SKM-1 (cell line): ENCODE measurements at regions not wholly inside any gene's neighbourhood (a gene's known extent, or its start where the extent isn't known, plus 50 kb on each side); places are given as distances from the start of the nearest gene placed in this dataset.
"Not testable (repeated sequence)": the region's sequence is repeated elsewhere in the genome, so short reads cannot be mapped to it uniquely, and the experiment has no call there.

Source experiments
- DNase-seq: peaks from one replicate; lab custom pipeline; 2025; ENCODE audit not compliant: unreplicated experiment; lab: John Stamatoyannopoulos, UW

- not testable (repeated sequence) for DNase-seq
Measured at GRCh38 chr16:29355339-29356059, 51.0 kb downstream of the NPIPB11 start.

- DNase-seq: not testable (repeated sequence)
Measured at GRCh38 chr16:29354449-29354848, 52.1 kb downstream of the NPIPB11 start.

GRCh38 chr16:29352617-29352999 lies 53.9 kb downstream of the NPIPB11 start:
- DNase-seq: not testable (repeated sequence)

GRCh38 chr16:29351970-29352616 lies 54.4 kb downstream of the NPIPB11 start:
- not testable (repeated sequence) for DNase-seq

- not testable (repeated sequence) for DNase-seq
Measured at GRCh38 chr16:29351271-29351969, 55.1 kb downstream of the NPIPB11 start.

- DNase-seq: not testable (repeated sequence)
Measured at GRCh38 chr16:29349966-29350365, 56.5 kb downstream of the NPIPB11 start.

- not testable (repeated sequence) for DNase-seq
Measured at GRCh38 chr16:29348748-29349147, 57.8 kb downstream of the NPIPB11 start.

GRCh38 chr16:29348123-29348690 lies 58.3 kb downstream of the NPIPB11 start:
- not testable (repeated sequence) for DNase-seq

- not testable (repeated sequence) for DNase-seq
Measured at GRCh38 chr16:29346796-29347580, 59.5 kb downstream of the NPIPB11 start.

- DNase-seq: not testable (repeated sequence)
Measured at GRCh38 chr16:29346203-29346602, 60.3 kb downstream of the NPIPB11 start.

- not testable (repeated sequence) for DNase-seq
Measured at GRCh38 chr16:29342937-29343336, 63.6 kb downstream of the NPIPB11 start.

GRCh38 chr16:29340779-29341438 lies 65.6 kb downstream of the NPIPB11 start:
- not testable (repeated sequence) for DNase-seq

- DNase-seq: not testable (repeated sequence)
Measured at GRCh38 chr16:29340235-29340634, 66.3 kb downstream of the NPIPB11 start.

GRCh38 chr16:29338821-29339700 lies 67.5 kb downstream of the NPIPB11 start:
- not testable (repeated sequence) for DNase-seq

GRCh38 chr16:29337385-29337901 lies 69.1 kb downstream of the NPIPB11 start:
- not testable (repeated sequence) for DNase-seq

GRCh38 chr16:29335549-29335846 lies 71.0 kb downstream of the NPIPB11 start:
- DNase-seq: not testable (repeated sequence)

GRCh38 chr16:29334776-29335548 lies 71.5 kb downstream of the NPIPB11 start:
- DNase-seq: not testable (repeated sequence)

- not testable (repeated sequence) for DNase-seq
Measured at GRCh38 chr16:29333492-29334097, 72.9 kb downstream of the NPIPB11 start.
